ENCODE measurements at regions not wholly inside any gene's neighbourhood (a gene's known extent, or its start where the extent isn't known, plus 50 kb on each side); places are given as distances from the start of the nearest gene placed in this dataset.

DNA sequence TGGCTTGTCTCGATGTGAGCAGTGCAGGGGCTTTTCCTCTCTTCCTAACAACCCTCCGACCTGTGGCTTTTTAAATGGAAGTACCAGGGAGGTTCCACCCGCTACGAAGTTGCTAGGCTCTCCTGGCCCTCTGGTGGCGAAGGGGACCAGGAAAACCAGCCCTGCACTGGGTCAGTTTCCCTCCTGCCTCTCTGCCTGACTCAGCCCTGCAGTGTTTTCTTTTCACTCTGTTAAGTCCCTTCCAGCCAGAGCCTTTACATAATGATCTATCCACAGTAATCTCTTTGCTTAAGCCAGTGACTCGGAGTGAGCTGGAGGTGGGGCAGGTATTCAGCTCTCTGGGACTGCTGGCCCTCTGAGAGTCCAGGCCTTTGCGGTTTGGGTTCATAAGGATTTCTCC is 331.3 kb upstream of the EEF2KMT start:
- H2BK20ac ChIP-seq (ENCODE audit: low read depth, low read length) = no peak overlapping the region
- no peak overlapping the region for H3K27ac ChIP-seq (ENCODE audit: insufficient read depth, low read length)
- dilution Hi-C loops (cut with HindIII; ENCODE audit: low sequenced_read_pairs, unreplicated experiment) (no loop called here), in situ Hi-C loops (cut with MboI; ENCODE audit: low sequenced_read_pairs) (loop anchor here (25.0 kb wide), 1 partner anchor 92 kb away; no protein-coding TSS in a partner anchor), intact Hi-C loops (cut with micrococcal nuclease) (no loop called here)
- H2AK9ac ChIP-seq (replicated peaks; ENCODE audit: low read depth, low read length, poor library complexity) = no peak overlapping the region
- H4K20me1 ChIP-seq (ENCODE audit: insufficient read depth, low read length) = no peaks in the 10 kb centered on the region
- H3K27me3 ChIP-seq (ENCODE audit: control insufficient read depth, insufficient read depth, low read length) = no peaks in the 10 kb centered on the region
- H3K4me1 ChIP-seq (ENCODE audit: control insufficient read depth, insufficient read depth, low read length) = no peaks in the 10 kb centered on the region
- no peak overlapping the region for H3K4me3 ChIP-seq (ENCODE audit: insufficient read depth, low read depth, low read length)
- no peak overlapping the region for H2AK5ac ChIP-seq (ENCODE audit: low read depth, low read length)
- WGBS, 2 experiments (ENCODE audit: extremely low coverage in 2 of 2, insufficient read length in 1 of 2) = no CpG with 5 or more reads among the region's 7 CpGs
- H3K9me1 ChIP-seq (ENCODE audit: insufficient read depth, low read length) = no peaks in the 10 kb centered on the region
- no peak overlapping the region for H3K4me2 ChIP-seq (ENCODE audit: low read depth, low read length)
- no peak overlapping the region for H3K9ac ChIP-seq (ENCODE audit: low read depth, low read length)
- no peak overlapping the region for H2BK5ac ChIP-seq (ENCODE audit: low read depth, low read length, poor library complexity, severe bottlenecking)
- no peak overlapping the region for H4K91ac ChIP-seq (ENCODE audit: insufficient read depth, low read depth, low read length)
- no peak overlapping the region for H3K23ac ChIP-seq (ENCODE audit: low read depth, low read length)
- BruUV-seq (replicated peaks) = no TSS peak
- H2BK15ac ChIP-seq (ENCODE audit: low read depth, low read length) = no peak overlapping the region
- POLR2A ChIA-PET (ENCODE audit: unreplicated experiment) = no interaction called here
- ATAC-seq (ENCODE audit: low read depth) = no peak
- H3K4ac ChIP-seq (ENCODE audit: low read depth, low read length) = no peak overlapping the region
- TF ChIP-seq FOS (IDR thresholded peaks at IDR 0.05; ENCODE audit: low read depth, low read length) (no peak), RFX5 (IDR thresholded peaks at IDR 0.05; ENCODE audit: low read depth, low read length) (no peak), USF2 (IDR thresholded peaks at IDR 0.05; ENCODE audit: low read depth, low read length) (no peak), CTCF (conservative IDR thresholded peaks at IDR 0.05; ENCODE audit: low read depth, low read length) (no peak), BHLHE40 (IDR thresholded peaks at IDR 0.05; ENCODE audit: low read depth, low read length) (no peak), RCOR1 (IDR thresholded peaks at IDR 0.05; ENCODE audit: insufficient replicate concordance, low read length) (no peak), CHD1 (IDR thresholded peaks at IDR 0.05; ENCODE audit: low read depth, low read length) (no peak), SMC3 (IDR thresholded peaks at IDR 0.05; ENCODE audit: low read depth, low read length) (no peak), RAD21 (IDR thresholded peaks at IDR 0.05; ENCODE audit: low read length) (no peak), MAZ (IDR thresholded peaks at IDR 0.05; ENCODE audit: borderline replicate concordance, low read depth, low read length) (no peak), NFE2L2 (IDR thresholded peaks at IDR 0.05; ENCODE audit: low read depth, low read length) (no peak), CEBPB (IDR thresholded peaks at IDR 0.05; ENCODE audit: low read depth, low read length) (no peak), MAFK (IDR thresholded peaks at IDR 0.05; ENCODE audit: low read depth, low read length) (no peak)
- no peak overlapping the region for H3K56ac ChIP-seq (ENCODE audit: extremely low read depth, insufficient read depth, low read length)
- no peak overlapping the region for H3K14ac ChIP-seq (replicated peaks; ENCODE audit: low read depth, low read length)
- no peak for DNase-seq
- H3K79me1 ChIP-seq (ENCODE audit: low read depth in 1 of 2, low read length in 2 of 2) = no peaks in the 10 kb centered on the region
- H2BK120ac ChIP-seq (ENCODE audit: low read depth, low read length) = no peak overlapping the region
- CTCF ChIA-PET = no interaction called here
- H4K8ac ChIP-seq (ENCODE audit: low read depth in 2 of 2, low read length in 2 of 2) = no peak overlapping the region
- no peak overlapping the region for H2AFZ ChIP-seq (replicated peaks; ENCODE audit: low read length, poor library complexity)
- H3K18ac ChIP-seq (ENCODE audit: low read depth, low read length) = no peak overlapping the region
- no peak overlapping the region for H4K5ac ChIP-seq (ENCODE audit: low read depth, low read length)
- H3K9me3 ChIP-seq (ENCODE audit: control insufficient read depth, insufficient read depth, low read length) = peaks cover 37% of the 10 kb centered on the region
- no peaks in the 10 kb centered on the region for H3K36me3 ChIP-seq (ENCODE audit: control insufficient read depth, insufficient read depth, low read length)
